ENCODE measurements at regions not wholly inside any gene's neighbourhood (a gene's known extent, or its start where the extent isn't known, plus 50 kb on each side); places are given as distances from the start of the nearest gene placed in this dataset.

- TF ChIP-seq CTCF (IDR thresholded peaks at IDR 0.05) (no peak), POLR2A (IDR thresholded peaks at IDR 0.05) (no peak)
Measured at GRCh38 chr9:135339378-135339973, 140.1 kb upstream of the PPP1R26 start.
